GM21381 (cell line): ENCODE measurements at regions not wholly inside any gene's neighbourhood (a gene's known extent, or its start where the extent isn't known, plus 50 kb on each side); places are given as distances from the start of the nearest gene placed in this dataset.

Source experiments
- ATAC-seq: cut with Tn5 transposase; IDR thresholded peaks from one replicate; pipeline ENCODE4 v1.9.1; 2021; ENCODE audit warnings: mild to moderate bottlenecking, moderate library complexity; ENCODE audit not compliant: unreplicated experiment

- ATAC-seq, result no peak
These were observed 108.9 kb downstream of the CRYAA start for GRCh38 chr21:43277481-43278351.

- ATAC-seq, result no peak
These were observed 108.0 kb downstream of the CRYAA start for GRCh38 chr21:43276811-43277210.

GRCh38 chr21:43275421-43276211 lies 106.8 kb downstream of the CRYAA start:
- ATAC-seq, result no peak

GRCh38 chr21:43274946-43275310 lies 106.1 kb downstream of the CRYAA start:
- ATAC-seq, result no peak

- ATAC-seq, result no peak
These were observed 105.5 kb downstream of the CRYAA start for GRCh38 chr21:43274022-43274945.

GRCh38 chr21:43273708-43274021 lies 104.9 kb downstream of the CRYAA start:
- ATAC-seq, result no peak

GRCh38 chr21:43273016-43273707 lies 104.4 kb downstream of the CRYAA start:
- ATAC-seq, result no peak

GRCh38 chr21:43272591-43272990 lies 103.8 kb downstream of the CRYAA start:
- no peak for ATAC-seq

- ATAC-seq, result no peak
These were observed 102.7 kb downstream of the CRYAA start for GRCh38 chr21:43271452-43272020.

GRCh38 chr21:43270800-43271301 lies 102.0 kb downstream of the CRYAA start:
- no peak for ATAC-seq

GRCh38 chr21:43269957-43270705 lies 101.3 kb downstream of the CRYAA start:
- no peak for ATAC-seq

GRCh38 chr21:43269440-43269839 lies 100.6 kb downstream of the CRYAA start:
- ATAC-seq, result no peak

GRCh38 chr21:43268804-43269186 lies 100.0 kb downstream of the CRYAA start:
- no peak for ATAC-seq

- ATAC-seq, result no peak
These were observed 99.4 kb downstream of the CRYAA start for GRCh38 chr21:43268086-43268803.

GRCh38 chr21:43267391-43268085 lies 98.7 kb downstream of the CRYAA start:
- no peak for ATAC-seq

- no peak for ATAC-seq
These were observed 97.7 kb downstream of the CRYAA start for GRCh38 chr21:43266534-43266933.

- ATAC-seq, result no peak
These were observed 93.6 kb downstream of the CRYAA start for GRCh38 chr21:43262427-43262826.
